Karpas-422 (cell line): ENCODE measurements at regions not wholly inside any gene's neighbourhood (a gene's known extent, or its start where the extent isn't known, plus 50 kb on each side); places are given as distances from the start of the nearest gene placed in this dataset.

Source experiments
- DNase-seq: peaks from one replicate; pipeline ENCODE4 v3.0.0-alpha.2; 2015
- H2AFZ ChIP-seq: fragments of 200-600 bp; sonication (generic); 2 replicates; pipeline ENCODE4 v1.6.1; 2014; ENCODE audit warnings: antibody characterized with exemption, low read length, mixed read lengths
- H3K27ac ChIP-seq: fragments of 200-600 bp; sonication (generic); 2 replicates; pipeline ENCODE4 v1.5.1; 2014; ENCODE audit warnings: mild to moderate bottlenecking, low read length, moderate library complexity
- H3K27me3 ChIP-seq: fragments of 200-600 bp; sonication (generic); 2 replicates; pipeline ENCODE4 v1.6.1; 2014; ENCODE audit warnings: low read length, mixed read lengths
- H3K36me3 ChIP-seq: fragments of 200-600 bp; sonication (generic); 2 replicates; pipeline ENCODE4 v1.6.1; 2014; ENCODE audit warnings: low read length, mixed read lengths; ENCODE audit not compliant: insufficient read depth
- H3K4me1 ChIP-seq: fragments of 200-600 bp; sonication (generic); 2 replicates; pipeline ENCODE4 v1.6.1; 2014; ENCODE audit warnings: mild to moderate bottlenecking, low read length, mixed read lengths
- H3K4me2 ChIP-seq: fragments of 200-600 bp; sonication (generic); 2 replicates; pipeline ENCODE4 v1.6.1; 2014; ENCODE audit warnings: low read length, low read depth, mild to moderate bottlenecking; ENCODE audit not compliant: poor library complexity, severe bottlenecking
- H3K4me3 ChIP-seq: fragments of 200-600 bp; sonication (generic); 2 replicates; pipeline ENCODE4 v1.5.1; 2014; ENCODE audit warnings: mild to moderate bottlenecking, antibody characterized with exemption, low read length, mixed read lengths
- H3K79me2 ChIP-seq: fragments of 200-600 bp; sonication (generic); 2 replicates; pipeline ENCODE4 v1.6.1; 2014; ENCODE audit warnings: mild to moderate bottlenecking, low read length, mixed read lengths
- H3K9ac ChIP-seq: fragments of 200-600 bp; sonication (generic); 2 replicates; pipeline ENCODE4 v1.6.0; 2014; ENCODE audit warnings: low read length
- H3K9me2 ChIP-seq: fragments of 200-600 bp; sonication (generic), shearing (Covaris generic); replicated peaks from 2 replicates; pipeline ENCODE4 v1.6.0; 2014; ENCODE audit warnings: mild to moderate bottlenecking, low read length, moderate library complexity; ENCODE audit not compliant: insufficient read depth
- H3K9me3 ChIP-seq: fragments of 300-700, 200-600 bp; sonication (generic); 2 replicates; pipeline ENCODE4 v1.6.1; 2014; ENCODE audit warnings: low read length, mixed read lengths
- H4K20me1 ChIP-seq: fragments of 200-600 bp; sonication (generic); 2 replicates; pipeline ENCODE4 v1.6.1; 2014; ENCODE audit warnings: mild to moderate bottlenecking, antibody characterized with exemption, low read length, low read depth; ENCODE audit not compliant: insufficient read depth

DNA sequence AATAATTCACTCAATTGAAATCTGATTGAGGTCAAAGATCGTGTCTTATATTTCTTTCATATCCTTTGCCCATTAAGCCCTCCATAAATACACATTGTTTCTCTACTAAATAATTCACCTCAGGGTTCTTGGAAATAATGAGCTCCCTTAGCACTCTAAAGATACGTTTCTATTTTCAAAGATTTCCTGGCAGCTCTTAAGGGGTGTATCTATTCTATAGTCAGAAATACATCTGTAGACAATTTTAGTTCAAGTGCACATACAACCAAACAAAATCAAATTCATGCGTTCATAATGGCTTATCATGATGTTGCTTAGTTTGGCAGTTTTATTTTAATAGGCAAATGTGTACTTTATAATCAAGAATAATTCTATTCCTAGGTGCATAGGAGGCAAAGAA, 361.1 kb upstream of the DDHD1 start:
- Histone ChIP-seq H4K20me1 (no peaks in the 10 kb centered on the region), H3K9me2 (no peaks in the 10 kb centered on the region), H2AFZ (no peak overlapping the region), H3K9me3 (no peaks in the 10 kb centered on the region), H3K4me1 (no peaks in the 10 kb centered on the region), H3K4me3 (no peak overlapping the region), H3K4me2 (no peak overlapping the region), H3K27ac (no peak overlapping the region), H3K79me2 (no peaks in the 10 kb centered on the region), H3K27me3 (peaks cover 2% of the 10 kb centered on the region; the same call in 1 of the 2 replicates), H3K36me3 (no peaks in the 10 kb centered on the region), H3K9ac (no peak overlapping the region)
- DNase-seq: no peak

GRCh38 chr14:53510281-53510912, 357.3 kb upstream of the DDHD1 start:
- H3K27ac ChIP-seq: no peak overlapping the region
- no peak overlapping the region for H3K4me2 ChIP-seq
- no peaks in the 10 kb centered on the region for H4K20me1 ChIP-seq
- H3K4me3 ChIP-seq: no peak overlapping the region
- H3K27me3 ChIP-seq: peaks cover 2% of the 10 kb centered on the region; the same call in 1 of the 2 replicates
- H2AFZ ChIP-seq: no peak overlapping the region
- no peak overlapping the region for H3K9ac ChIP-seq
- H3K4me1 ChIP-seq: no peaks in the 10 kb centered on the region
- no peaks in the 10 kb centered on the region for H3K79me2 ChIP-seq
- H3K9me3 ChIP-seq: no peaks in the 10 kb centered on the region
- no peaks in the 10 kb centered on the region for H3K36me3 ChIP-seq
- no peak for DNase-seq
- no peaks in the 10 kb centered on the region for H3K9me2 ChIP-seq

- H3K9ac ChIP-seq: no peak overlapping the region
- no peak overlapping the region for H3K27ac ChIP-seq
- H3K4me2 ChIP-seq: no peak overlapping the region
- H3K79me2 ChIP-seq: no peaks in the 10 kb centered on the region
- peaks cover 2% of the 10 kb centered on the region; the same call in 1 of the 2 replicates for H3K27me3 ChIP-seq
- no peaks in the 10 kb centered on the region for H4K20me1 ChIP-seq
- no peaks in the 10 kb centered on the region for H3K4me1 ChIP-seq
- H3K4me3 ChIP-seq: no peak overlapping the region
- H2AFZ ChIP-seq: no peak overlapping the region
- no peaks in the 10 kb centered on the region for H3K9me3 ChIP-seq
- no peak for DNase-seq
- H3K9me2 ChIP-seq: no peaks in the 10 kb centered on the region
- no peaks in the 10 kb centered on the region for H3K36me3 ChIP-seq
Observed at GRCh38 chr14:53509276-53510244, 356.4 kb upstream of the DDHD1 start.

DNA sequence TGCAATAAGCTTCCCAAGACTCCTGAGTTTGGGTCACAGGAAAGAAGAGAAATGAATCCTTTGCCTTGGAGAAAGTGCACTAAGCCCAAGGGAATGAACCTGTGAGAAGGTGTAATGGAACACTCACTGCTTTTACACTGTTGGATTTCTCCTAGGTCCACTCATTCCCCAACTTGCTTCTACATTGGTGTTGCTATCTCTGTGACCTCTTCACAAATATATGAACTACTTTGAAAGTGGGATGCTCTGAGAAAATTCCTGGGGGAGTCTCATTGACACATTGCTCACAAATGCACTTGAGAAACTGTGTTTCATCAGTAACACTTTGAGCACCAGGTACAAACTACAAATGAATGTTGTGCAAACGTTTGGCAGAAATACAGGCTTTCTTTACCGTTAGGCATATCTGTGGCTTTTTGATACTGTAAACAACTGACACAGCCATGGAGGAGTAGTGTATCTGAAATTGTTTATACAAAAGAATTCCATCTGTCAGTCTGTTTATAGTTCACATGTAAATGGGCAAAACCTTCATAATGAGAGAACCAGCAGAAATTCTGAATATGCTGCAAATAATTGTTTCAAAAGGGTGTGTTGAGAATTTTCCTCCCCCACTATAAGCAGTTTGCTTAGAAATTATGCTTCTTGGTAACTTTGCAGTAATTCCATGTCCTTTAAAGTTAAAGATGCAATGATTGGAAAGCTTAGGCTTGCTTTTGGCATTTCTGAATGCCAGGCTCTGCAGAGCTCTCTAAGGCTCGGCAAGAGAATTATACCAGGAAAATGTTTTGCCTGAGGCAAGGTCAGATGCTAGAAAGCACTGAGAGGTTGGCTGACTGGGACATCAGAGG, 348.5 kb upstream of the DDHD1 start:
- Histone ChIP-seq H3K27me3 (no peaks in the 10 kb centered on the region), H3K9ac (no peak overlapping the region), H3K4me2 (no peak overlapping the region), H3K4me3 (no peak overlapping the region), H3K9me2 (no peaks in the 10 kb centered on the region), H4K20me1 (no peaks in the 10 kb centered on the region), H3K27ac (no peak overlapping the region), H3K9me3 (peaks cover 9% of the 10 kb centered on the region; the same call in 1 of the 2 replicates), H3K79me2 (no peaks in the 10 kb centered on the region), H2AFZ (no peak overlapping the region), H3K36me3 (no peaks in the 10 kb centered on the region), H3K4me1 (no peaks in the 10 kb centered on the region)
- DNase-seq: no peak

GRCh38 chr14:53500191-53500590, 347.1 kb upstream of the DDHD1 start:
- Histone ChIP-seq H3K4me1 (no peaks in the 10 kb centered on the region), H3K79me2 (no peaks in the 10 kb centered on the region), H3K9me3 (peaks cover 9% of the 10 kb centered on the region; the same call in 1 of the 2 replicates), H3K4me3 (no peak overlapping the region), H3K4me2 (no peak overlapping the region), H3K9me2 (no peaks in the 10 kb centered on the region), H3K27me3 (no peaks in the 10 kb centered on the region), H3K27ac (no peak overlapping the region), H2AFZ (no peak overlapping the region), H3K36me3 (no peaks in the 10 kb centered on the region), H3K9ac (no peak overlapping the region), H4K20me1 (no peaks in the 10 kb centered on the region)
- no peak for DNase-seq

DNA sequence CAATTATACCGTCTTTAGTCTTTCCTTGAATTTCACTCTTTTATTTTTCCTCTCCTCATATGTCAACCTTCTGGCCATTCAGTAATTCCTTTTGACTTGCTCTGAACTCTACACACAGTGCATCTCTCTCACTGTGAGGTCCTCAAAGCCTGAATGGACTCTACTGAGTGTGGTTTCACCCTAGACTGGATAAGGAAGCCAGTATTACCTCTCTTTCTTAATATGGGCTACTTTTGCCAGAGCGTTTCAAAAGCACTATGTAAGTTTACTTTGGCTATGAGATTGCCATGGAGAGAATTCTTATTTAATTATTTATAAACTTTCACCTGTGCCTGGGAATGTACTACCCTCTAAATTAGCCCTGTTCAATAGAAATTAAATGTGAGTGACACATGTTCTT, 343.5 kb upstream of the DDHD1 start:
- H3K9me2 ChIP-seq: no peaks in the 10 kb centered on the region
- DNase-seq: no peak
- H2AFZ ChIP-seq: no peak overlapping the region
- no peaks in the 10 kb centered on the region for H4K20me1 ChIP-seq
- no peak overlapping the region for H3K4me2 ChIP-seq
- no peaks in the 10 kb centered on the region for H3K79me2 ChIP-seq
- peaks cover 6% of the 10 kb centered on the region for H3K4me1 ChIP-seq
- H3K4me3 ChIP-seq: no peak overlapping the region
- no peaks in the 10 kb centered on the region; the same call in 1 of the 2 replicates for H3K27me3 ChIP-seq
- no peak overlapping the region for H3K27ac ChIP-seq
- H3K36me3 ChIP-seq: no peaks in the 10 kb centered on the region
- no peaks in the 10 kb centered on the region for H3K9me3 ChIP-seq
- no peak overlapping the region for H3K9ac ChIP-seq

GRCh38 chr14:53495846-53496343, 342.8 kb upstream of the DDHD1 start:
- Histone ChIP-seq H3K4me1 (peaks cover 6% of the 10 kb centered on the region), H3K9me3 (no peaks in the 10 kb centered on the region), H2AFZ (no peak overlapping the region), H3K79me2 (no peaks in the 10 kb centered on the region), H3K36me3 (no peaks in the 10 kb centered on the region), H3K27ac (no peak overlapping the region), H3K9ac (no peak overlapping the region), H3K4me2 (no peak overlapping the region), H3K27me3 (no peaks in the 10 kb centered on the region; the same call in 1 of the 2 replicates), H4K20me1 (no peaks in the 10 kb centered on the region), H3K4me3 (no peak overlapping the region), H3K9me2 (no peaks in the 10 kb centered on the region)
- DNase-seq: no peak
